ENCODE measurements at regions not wholly inside any gene's neighbourhood (a gene's known extent, or its start where the extent isn't known, plus 50 kb on each side); places are given as distances from the start of the nearest gene placed in this dataset.

DNA sequence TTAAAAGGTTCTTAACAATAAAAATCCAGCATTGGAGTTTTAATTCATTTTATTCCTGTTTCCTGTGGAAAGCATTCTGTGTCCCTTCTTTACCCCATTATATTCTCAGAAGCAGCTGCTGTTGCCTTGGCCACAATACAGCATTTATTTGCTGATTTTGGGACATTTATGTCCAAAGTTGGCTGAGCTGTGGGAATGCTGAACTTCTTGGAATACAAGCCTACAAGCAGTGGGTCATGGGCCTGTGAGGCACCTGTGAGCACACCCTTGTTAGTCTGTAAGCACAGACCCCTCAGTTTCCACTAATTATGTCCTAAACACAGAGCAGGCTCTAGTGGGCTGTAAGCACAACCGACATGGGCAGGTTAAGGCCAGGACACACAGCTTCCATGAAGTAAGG, 122.2 kb upstream of the IGF1 start:
- H3K9me3 Mint-ChIP-seq: peaks cover under 1% of the 10 kb centered on the region

GRCh38 chr12:102601621-102602020, 121.3 kb upstream of the IGF1 start:
- H3K79me2 ChIP-seq (ENCODE audit: low read depth): no peaks in the 10 kb centered on the region
- DNase-seq (ENCODE audit: low spot score): no peak
- Mint-ChIP-seq H3K9me3 (no peaks in the 10 kb centered on the region), H3K36me3 (no peaks in the 10 kb centered on the region), H3K4me3 (no peak overlapping the region), H3K27ac (no peak overlapping the region), H3K4me1 (no peaks in the 10 kb centered on the region), H3K27me3 (ENCODE audit: insufficient read depth, low read depth) (no peaks in the 10 kb centered on the region)
- H3K27me3 ChIP-seq: no peaks in the 10 kb centered on the region
- no peak overlapping the region for H3K9ac ChIP-seq
- H3F3A ChIP-seq (ENCODE audit: low read depth): no peaks in the 10 kb centered on the region
- H3K4me3 ChIP-seq: no peak overlapping the region
- H3K36me3 ChIP-seq: no peaks in the 10 kb centered on the region
- no peaks in the 10 kb centered on the region for H3K9me3 ChIP-seq (ENCODE audit: low read depth)
- H2AFZ ChIP-seq (replicated peaks): no peak overlapping the region
- no peaks in the 10 kb centered on the region for H3K4me1 ChIP-seq
- no peak overlapping the region for H3K27ac ChIP-seq
- H3K4me2 ChIP-seq: no peak overlapping the region
- no peak for TF ChIP-seq EZH2 (IDR thresholded peaks at IDR 0.05)
- TF ChIP-seq EZH2phosphoT487 (IDR thresholded peaks at IDR 0.05): no peak
- no peak for TF ChIP-seq CTCF (IDR thresholded peaks at IDR 0.05)
- H4K20me1 ChIP-seq (ENCODE audit: low read depth): no peaks in the 10 kb centered on the region

More for the DNA sequence above, 122.2 kb upstream of the IGF1 start:
- Histone ChIP-seq H3K27ac (no peak overlapping the region), H3K36me3 (no peaks in the 10 kb centered on the region), H3K9ac (no peak overlapping the region), H3K27me3 (no peaks in the 10 kb centered on the region), H2AFZ (replicated peaks) (no peak overlapping the region), H3K9me3 (ENCODE audit: low read depth) (no peaks in the 10 kb centered on the region), H3K4me1 (no peaks in the 10 kb centered on the region), H3F3A (ENCODE audit: low read depth) (no peaks in the 10 kb centered on the region), H3K4me3 (no peak overlapping the region), H3K79me2 (ENCODE audit: low read depth) (no peaks in the 10 kb centered on the region), H4K20me1 (ENCODE audit: low read depth) (no peaks in the 10 kb centered on the region), H3K4me2 (no peak overlapping the region)
- H3K27ac Mint-ChIP-seq: no peak overlapping the region
- DNase-seq (ENCODE audit: low spot score): no peak
- H3K27me3 Mint-ChIP-seq (ENCODE audit: insufficient read depth, low read depth): no peaks in the 10 kb centered on the region
- TF ChIP-seq CTCF (IDR thresholded peaks at IDR 0.05): no peak
- no peaks in the 10 kb centered on the region for H3K36me3 Mint-ChIP-seq
- no peak overlapping the region for H3K4me3 Mint-ChIP-seq
- H3K4me1 Mint-ChIP-seq: no peaks in the 10 kb centered on the region

- Histone ChIP-seq H3F3A (ENCODE audit: low read depth) (no peaks in the 10 kb centered on the region), H3K4me3 (no peak overlapping the region), H3K9ac (no peak overlapping the region), H3K36me3 (no peaks in the 10 kb centered on the region), H3K4me1 (no peaks in the 10 kb centered on the region), H3K27me3 (no peaks in the 10 kb centered on the region), H3K9me3 (ENCODE audit: low read depth) (no peaks in the 10 kb centered on the region), H3K4me2 (no peak overlapping the region), H3K27ac (no peak overlapping the region), H2AFZ (replicated peaks) (no peak overlapping the region), H3K79me2 (ENCODE audit: low read depth) (no peaks in the 10 kb centered on the region), H4K20me1 (ENCODE audit: low read depth) (no peaks in the 10 kb centered on the region)
- no peak for DNase-seq (ENCODE audit: low spot score)
- Mint-ChIP-seq H3K27ac (no peak overlapping the region), H3K27me3 (ENCODE audit: insufficient read depth, low read depth) (no peaks in the 10 kb centered on the region), H3K4me3 (no peak overlapping the region), H3K36me3 (no peaks in the 10 kb centered on the region), H3K4me1 (no peaks in the 10 kb centered on the region), H3K9me3 (no peaks in the 10 kb centered on the region)
- TF ChIP-seq EZH2 (IDR thresholded peaks at IDR 0.05) (no peak), CTCF (IDR thresholded peaks at IDR 0.05) (no peak), EZH2phosphoT487 (IDR thresholded peaks at IDR 0.05) (no peak)
Measured at GRCh38 chr12:102596687-102597086, 116.3 kb upstream of the IGF1 start.

- Histone ChIP-seq H3K27me3 (no peaks in the 10 kb centered on the region), H3K27ac (no peak overlapping the region), H3K79me2 (ENCODE audit: low read depth) (no peaks in the 10 kb centered on the region), H3K4me2 (no peak overlapping the region), H3K9me3 (ENCODE audit: low read depth) (no peaks in the 10 kb centered on the region), H3K4me1 (no peaks in the 10 kb centered on the region), H3K4me3 (no peak overlapping the region), H4K20me1 (ENCODE audit: low read depth) (no peaks in the 10 kb centered on the region), H3K36me3 (no peaks in the 10 kb centered on the region), H3K9ac (no peak overlapping the region), H2AFZ (replicated peaks) (no peak overlapping the region), H3F3A (ENCODE audit: low read depth) (no peaks in the 10 kb centered on the region)
- Mint-ChIP-seq H3K9me3 (no peaks in the 10 kb centered on the region), H3K27ac (no peak overlapping the region), H3K27me3 (ENCODE audit: insufficient read depth, low read depth) (no peaks in the 10 kb centered on the region), H3K4me3 (no peak overlapping the region), H3K4me1 (no peaks in the 10 kb centered on the region), H3K36me3 (no peaks in the 10 kb centered on the region)
- no peak for DNase-seq (ENCODE audit: low spot score)
- TF ChIP-seq CTCF (IDR thresholded peaks at IDR 0.05) (no peak), EZH2phosphoT487 (IDR thresholded peaks at IDR 0.05) (no peak), EZH2 (IDR thresholded peaks at IDR 0.05) (no peak)
Measured at GRCh38 chr12:102596031-102596430, 115.7 kb upstream of the IGF1 start.

Measured in neural progenitor cell (in vitro differentiated cells).